T-helper 2 cell treated with Interferon-gamma antibody and Interleukin-4, amounts not matched to agents 5 μg/mL and 100 μg/mL, for 36 hours (primary cell): ENCODE measurements at regions not wholly inside any gene's neighbourhood (a gene's known extent, or its start where the extent isn't known, plus 50 kb on each side); places are given as distances from the start of the nearest gene placed in this dataset.
"Not testable (repeated sequence)": the region's sequence is repeated elsewhere in the genome, so short reads cannot be mapped to it uniquely, and the experiment has no call there.

ENCODE experiments used
- DNase-seq: peaks from one replicate; pipeline ENCODE4 v3.0.0; 2021; ENCODE audit warnings: low spot score
- H3K27ac Mint-ChIP-seq: one replicate; pipeline ENCODE4 v1.8.0; 2021; ENCODE audit warnings: mild to moderate bottlenecking, mixed read lengths
- H3K27me3 Mint-ChIP-seq: one replicate; pipeline ENCODE4 v1.8.0; 2021; ENCODE audit warnings: low read depth, mixed read lengths
- H3K36me3 Mint-ChIP-seq: one replicate; pipeline ENCODE4 v1.8.0; 2021; ENCODE audit warnings: low read depth, mixed read lengths
- H3K4me1 Mint-ChIP-seq: one replicate; pipeline ENCODE4 v1.8.0; 2021; ENCODE audit warnings: low read depth, mixed read lengths
- H3K4me3 Mint-ChIP-seq: one replicate; pipeline ENCODE4 v1.8.0; 2022; ENCODE audit warnings: mild to moderate bottlenecking, moderate library complexity, mixed read lengths
- H3K9me3 Mint-ChIP-seq: one replicate; pipeline ENCODE4 v1.8.0; 2021; ENCODE audit warnings: mixed read lengths

DNA sequence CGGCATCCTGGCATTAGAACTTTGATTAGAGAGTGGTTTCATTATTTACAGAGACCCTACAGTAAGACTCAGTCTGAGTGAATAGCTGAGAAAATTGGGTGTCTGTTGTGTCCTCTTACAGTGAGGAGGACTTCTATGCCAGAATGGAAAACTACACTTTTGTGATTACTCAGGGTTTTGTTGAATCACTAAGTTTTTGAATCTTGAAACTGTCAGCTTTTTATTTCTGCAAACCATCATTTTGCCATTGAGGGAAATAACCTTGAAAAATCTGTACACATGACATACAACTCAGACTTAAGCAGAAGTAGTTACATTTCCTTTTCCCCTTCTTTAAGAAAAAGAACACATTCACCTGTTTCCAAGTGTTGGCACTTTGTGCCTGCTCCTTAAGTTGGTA is 117.6 kb upstream of the RASGEF1B start:
- H3K9me3 Mint-ChIP-seq = no peaks in the 10 kb centered on the region
- H3K4me1 Mint-ChIP-seq = no peaks in the 10 kb centered on the region
- no peak overlapping the region for H3K27ac Mint-ChIP-seq
- H3K4me3 Mint-ChIP-seq = no peak overlapping the region
- no peaks in the 10 kb centered on the region for H3K27me3 Mint-ChIP-seq
- DNase-seq = no peak
- no peaks in the 10 kb centered on the region for H3K36me3 Mint-ChIP-seq

DNA sequence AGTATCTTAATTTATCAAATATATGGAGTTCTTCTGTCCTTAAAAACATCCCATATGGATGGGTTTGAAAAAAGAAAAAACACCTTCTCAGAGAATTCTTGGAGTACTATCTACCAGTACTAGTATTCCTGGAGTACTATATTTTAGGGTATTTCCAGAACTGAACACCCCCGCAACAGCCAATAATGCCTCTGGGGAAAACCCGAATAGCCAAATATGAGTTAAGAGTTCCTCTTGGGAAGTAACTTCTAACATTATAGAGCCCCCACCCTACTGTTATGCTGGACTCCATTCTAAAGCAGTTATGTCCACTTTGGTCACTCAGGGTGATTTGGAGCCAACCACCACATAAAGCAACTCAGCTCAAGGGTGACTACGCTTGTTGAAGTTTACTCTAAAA is 115.0 kb upstream of the RASGEF1B start:
- Mint-ChIP-seq H3K4me3 (no peak overlapping the region), H3K4me1 (no peaks in the 10 kb centered on the region), H3K27me3 (no peaks in the 10 kb centered on the region), H3K36me3 (no peaks in the 10 kb centered on the region), H3K27ac (no peak overlapping the region), H3K9me3 (no peaks in the 10 kb centered on the region)
- DNase-seq = no peak

DNA sequence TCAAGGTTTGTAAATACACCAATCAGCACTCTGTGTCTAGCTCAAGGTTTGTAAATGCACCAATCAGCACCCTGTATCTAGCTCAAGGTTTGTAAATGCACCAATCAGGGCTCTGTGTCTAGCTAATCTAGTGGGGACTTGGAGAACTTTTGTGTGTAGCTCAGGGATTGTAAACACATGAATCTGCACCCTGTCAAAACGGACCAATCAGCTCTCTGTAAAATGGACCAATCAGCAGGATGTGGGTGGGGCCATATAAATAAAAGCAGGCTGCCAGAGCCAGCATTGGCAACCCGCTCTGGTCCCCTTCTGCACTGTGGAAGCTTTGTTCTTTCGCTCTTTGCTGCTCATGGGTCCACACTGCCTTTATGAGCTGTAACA is 109.3 kb upstream of the RASGEF1B start:
- not testable (repeated sequence) for H3K4me3 Mint-ChIP-seq, H3K27ac Mint-ChIP-seq, H3K36me3 Mint-ChIP-seq, H3K9me3 Mint-ChIP-seq, DNase-seq, H3K27me3 Mint-ChIP-seq, H3K4me1 Mint-ChIP-seq

DNA sequence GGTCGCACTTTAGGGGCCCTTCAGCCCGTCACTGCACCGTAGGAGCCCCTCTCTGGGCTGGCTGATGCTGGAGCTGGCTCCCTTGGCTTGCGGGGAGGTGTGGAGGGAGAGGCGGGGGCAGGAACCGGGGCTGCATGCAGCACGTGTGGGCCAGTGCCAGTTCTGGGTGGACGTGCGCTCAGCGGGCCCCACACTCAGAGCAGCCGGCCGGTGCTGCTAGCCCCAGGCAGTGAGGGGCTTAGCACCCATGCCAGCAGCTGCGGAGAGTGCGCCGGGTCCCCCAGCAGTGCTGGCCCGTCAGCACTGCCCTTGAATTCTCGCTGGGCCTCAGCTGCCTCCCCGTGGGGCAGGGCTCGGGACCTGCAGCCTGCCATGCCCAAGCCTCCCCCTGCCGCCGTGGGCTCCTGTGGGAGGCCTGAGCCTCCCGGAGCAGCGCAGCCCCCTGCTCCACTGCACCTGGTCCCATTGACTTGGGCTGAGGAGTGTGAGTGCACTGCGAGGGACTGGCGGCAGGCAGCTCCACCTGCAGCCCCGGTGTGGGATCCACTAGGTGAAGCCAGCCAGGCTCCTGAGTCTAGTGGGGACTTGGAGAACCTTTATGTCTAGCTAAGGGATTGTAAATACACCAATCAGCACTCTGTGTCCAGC is 108.8 kb upstream of the RASGEF1B start:
- H3K9me3 Mint-ChIP-seq = no peaks in the 10 kb centered on the region
- DNase-seq = no peak
- H3K4me3 Mint-ChIP-seq = no peak overlapping the region
- H3K27ac Mint-ChIP-seq = no peak overlapping the region
- H3K27me3 Mint-ChIP-seq = no peaks in the 10 kb centered on the region
- no peaks in the 10 kb centered on the region for H3K4me1 Mint-ChIP-seq
- no peaks in the 10 kb centered on the region for H3K36me3 Mint-ChIP-seq

DNA sequence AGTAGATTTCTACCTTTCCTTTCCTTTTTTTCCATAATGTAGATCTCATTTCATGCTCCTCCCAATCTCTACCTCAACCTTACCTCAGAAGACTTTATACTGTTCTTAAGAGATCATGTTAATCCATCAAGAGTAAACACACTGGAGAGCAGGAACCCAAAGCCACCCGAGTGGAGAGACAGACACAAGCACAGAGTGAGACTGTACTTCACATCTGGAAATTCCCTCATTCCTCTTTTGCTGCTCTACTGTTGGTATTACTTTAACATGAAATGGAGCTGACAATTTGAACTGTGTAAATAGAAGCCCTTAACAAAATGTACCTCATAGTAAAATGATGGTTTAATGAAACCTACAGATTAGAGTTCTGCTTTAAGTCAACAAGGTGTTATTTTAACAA is 105.7 kb upstream of the RASGEF1B start:
- no peak for DNase-seq
- Mint-ChIP-seq H3K27ac (no peak overlapping the region), H3K36me3 (no peaks in the 10 kb centered on the region), H3K27me3 (no peaks in the 10 kb centered on the region), H3K9me3 (no peaks in the 10 kb centered on the region), H3K4me1 (no peaks in the 10 kb centered on the region), H3K4me3 (no peak overlapping the region)

DNA sequence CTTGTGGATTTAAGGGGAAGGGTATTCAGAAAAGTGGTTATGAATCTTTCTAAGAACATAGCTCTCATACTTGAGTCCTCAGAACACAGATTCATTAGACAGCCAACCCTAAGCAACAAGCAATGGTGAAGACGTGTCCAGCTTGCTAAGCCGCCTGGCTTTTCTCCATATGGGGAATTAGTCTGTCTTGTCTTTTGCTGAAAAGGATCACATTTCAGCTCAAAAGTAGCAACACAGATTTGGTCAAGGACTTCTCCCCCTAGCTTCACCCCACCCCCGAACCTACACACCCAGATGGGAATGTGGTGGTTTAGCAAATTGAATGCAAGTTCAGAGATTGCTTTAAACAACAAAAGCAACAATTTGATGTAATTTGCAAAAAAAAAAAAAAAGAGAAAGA is 103.3 kb upstream of the RASGEF1B start:
- Mint-ChIP-seq H3K36me3 (no peaks in the 10 kb centered on the region), H3K4me3 (no peak overlapping the region), H3K27me3 (no peaks in the 10 kb centered on the region), H3K27ac (no peak overlapping the region), H3K9me3 (no peaks in the 10 kb centered on the region), H3K4me1 (no peaks in the 10 kb centered on the region)
- no peak for DNase-seq

DNA sequence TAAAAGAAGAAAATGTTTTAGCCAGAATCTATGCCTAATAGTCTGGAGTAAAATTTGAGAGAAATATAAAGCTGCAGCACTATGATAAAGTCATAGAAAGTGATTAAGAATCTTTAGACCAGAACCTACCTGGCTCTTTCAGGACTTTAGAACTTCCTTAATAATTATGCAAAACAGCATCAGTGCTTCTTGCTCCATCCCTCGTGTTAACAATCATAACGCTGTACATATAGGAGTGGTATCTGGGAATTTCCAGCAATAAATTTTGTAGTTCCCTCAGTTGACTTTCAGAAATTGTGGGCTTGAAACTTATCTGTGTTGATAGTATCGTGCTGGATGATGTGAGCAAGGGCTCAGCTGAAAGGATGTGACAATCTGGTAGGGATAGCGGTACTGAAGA is 102.1 kb upstream of the RASGEF1B start:
- Mint-ChIP-seq H3K9me3 (no peaks in the 10 kb centered on the region), H3K27ac (no peak overlapping the region), H3K36me3 (no peaks in the 10 kb centered on the region), H3K4me1 (no peaks in the 10 kb centered on the region), H3K4me3 (no peak overlapping the region), H3K27me3 (no peaks in the 10 kb centered on the region)
- no peak for DNase-seq

DNA sequence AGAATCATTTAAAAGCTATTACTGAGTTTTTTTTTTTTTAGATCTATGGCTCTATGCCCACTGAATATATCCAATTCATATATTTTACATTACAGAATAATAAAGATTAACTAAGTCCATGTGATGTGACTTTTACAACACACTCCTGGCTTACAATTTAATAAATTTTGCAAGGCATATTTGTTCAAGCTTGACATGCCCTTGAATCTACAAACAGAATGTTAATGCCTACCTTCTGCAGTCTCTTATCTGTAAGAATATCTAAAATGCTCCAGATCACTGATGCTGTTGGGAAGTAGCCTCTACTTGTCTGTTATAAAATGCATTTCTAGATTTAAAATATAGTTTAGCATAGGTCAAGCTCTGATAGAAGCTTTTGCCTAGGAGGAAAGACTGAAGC is 100.7 kb upstream of the RASGEF1B start:
- Mint-ChIP-seq H3K27ac (no peak overlapping the region), H3K4me1 (no peaks in the 10 kb centered on the region), H3K4me3 (no peak overlapping the region), H3K9me3 (no peaks in the 10 kb centered on the region), H3K36me3 (no peaks in the 10 kb centered on the region), H3K27me3 (no peaks in the 10 kb centered on the region)
- no peak for DNase-seq

DNA sequence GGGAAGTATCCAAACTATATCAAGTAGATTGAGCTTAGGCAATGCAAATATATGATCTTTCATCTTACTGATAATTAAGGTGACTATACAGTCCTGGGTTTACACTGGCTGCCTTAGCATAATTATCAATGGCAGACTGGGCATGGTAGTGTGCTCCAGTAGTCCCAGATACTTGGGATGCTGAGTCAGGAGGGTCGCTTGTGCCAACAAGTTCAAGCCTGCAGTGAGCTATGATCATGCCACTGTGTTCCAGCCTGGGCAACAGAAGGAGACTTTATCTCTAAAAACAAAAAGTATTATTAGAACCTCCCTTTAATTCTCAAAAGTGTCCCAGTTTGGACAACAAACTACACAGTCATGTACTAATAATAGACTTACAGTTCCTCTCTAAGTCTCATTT is 99.4 kb upstream of the RASGEF1B start:
- Mint-ChIP-seq H3K27ac (no peak overlapping the region), H3K9me3 (no peaks in the 10 kb centered on the region), H3K36me3 (no peaks in the 10 kb centered on the region), H3K27me3 (peaks cover 2% of the 10 kb centered on the region), H3K4me3 (no peak overlapping the region), H3K4me1 (no peaks in the 10 kb centered on the region)
- no peak for DNase-seq

DNA sequence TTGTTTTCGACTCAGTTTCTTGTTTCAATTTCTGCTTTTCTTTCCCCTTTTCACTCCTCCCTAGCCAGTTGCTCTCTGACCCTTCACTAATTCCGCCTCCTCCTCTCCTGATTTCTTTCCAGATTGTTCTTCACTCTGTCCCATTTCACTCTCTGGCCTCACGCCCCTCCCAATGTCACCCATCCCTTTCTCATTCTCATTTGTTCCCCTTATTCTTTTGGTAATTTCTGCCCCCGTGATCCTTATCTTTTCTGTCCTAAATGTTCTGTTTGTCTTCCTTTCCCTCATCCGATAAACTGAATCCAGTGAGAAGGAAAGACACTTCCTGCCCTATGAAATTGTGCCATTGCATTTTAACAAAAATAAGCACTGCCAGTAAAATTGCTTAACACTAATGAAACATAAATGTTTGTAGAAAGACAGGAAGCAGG is 94.5 kb upstream of the RASGEF1B start:
- DNase-seq = no peak
- Mint-ChIP-seq H3K27ac (no peak overlapping the region), H3K4me3 (no peak overlapping the region), H3K36me3 (no peaks in the 10 kb centered on the region), H3K9me3 (no peaks in the 10 kb centered on the region), H3K27me3 (peaks cover 3% of the 10 kb centered on the region), H3K4me1 (peaks cover 9% of the 10 kb centered on the region)

DNA sequence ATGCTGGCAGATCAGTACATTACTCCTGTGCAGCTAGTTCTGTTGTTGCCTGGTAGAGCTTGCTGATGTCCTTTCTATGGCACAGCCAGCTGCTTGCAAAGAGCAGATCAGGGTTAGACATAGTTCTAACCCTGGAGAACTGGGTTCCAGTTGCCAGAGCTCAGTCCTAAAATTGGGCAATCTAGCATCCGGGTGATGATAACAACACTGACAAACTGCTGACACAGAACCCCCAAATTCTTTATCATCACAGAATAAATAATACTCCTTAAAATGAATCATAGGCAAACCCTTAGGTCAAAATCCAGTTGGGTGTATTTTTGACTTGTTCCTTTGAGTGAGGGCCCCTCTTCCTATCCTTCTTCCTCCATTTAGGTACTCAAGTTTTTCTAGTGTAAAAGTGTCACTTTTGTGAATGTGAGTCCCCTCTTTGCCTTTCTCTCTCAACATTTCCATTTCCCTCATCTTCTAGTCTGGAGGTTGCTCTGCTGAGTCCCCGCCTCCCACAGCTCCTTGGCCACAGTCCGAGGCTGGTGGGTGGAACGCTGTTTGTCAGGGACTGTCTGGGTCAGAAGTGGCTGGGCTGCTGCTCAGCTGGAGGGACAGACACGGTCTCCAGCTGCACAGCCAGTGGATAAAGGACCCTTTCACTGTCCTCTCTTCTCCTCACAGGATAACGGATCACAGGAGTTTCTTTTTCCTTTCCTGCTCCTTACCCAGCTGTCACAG is 93.6 kb upstream of the RASGEF1B start:
- peaks cover 3% of the 10 kb centered on the region for H3K27me3 Mint-ChIP-seq

DNA sequence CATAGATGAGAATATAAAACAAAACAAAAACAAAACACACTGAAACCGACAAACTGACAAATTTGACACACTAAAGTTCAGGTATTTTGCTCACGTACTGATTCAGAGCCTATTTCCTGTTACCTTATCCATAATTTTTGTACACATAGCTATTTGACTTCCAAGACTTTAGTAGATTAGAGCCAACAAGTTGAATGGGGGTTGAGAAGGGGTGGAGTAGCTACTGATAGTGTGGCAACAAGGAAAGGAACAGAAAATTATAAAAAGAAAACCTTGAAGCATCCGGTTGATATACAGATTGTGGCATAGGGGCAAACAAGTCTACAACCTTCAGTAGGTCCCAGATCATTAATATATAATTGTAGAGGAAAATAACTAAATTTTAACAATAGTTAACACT is 92.3 kb upstream of the RASGEF1B start:
- Mint-ChIP-seq H3K9me3 (no peaks in the 10 kb centered on the region), H3K27me3 (peaks cover 3% of the 10 kb centered on the region), H3K27ac (no peak overlapping the region), H3K36me3 (no peaks in the 10 kb centered on the region), H3K4me3 (no peak overlapping the region), H3K4me1 (peaks cover 12% of the 10 kb centered on the region)
- no peak for DNase-seq

More for the DNA sequence above, 93.6 kb upstream of the RASGEF1B start:
- H3K4me1 Mint-ChIP-seq = peaks cover 11% of the 10 kb centered on the region
- no peak overlapping the region for H3K27ac Mint-ChIP-seq
- H3K4me3 Mint-ChIP-seq = no peak overlapping the region
- DNase-seq = no peak
- H3K9me3 Mint-ChIP-seq = no peaks in the 10 kb centered on the region
- no peaks in the 10 kb centered on the region for H3K36me3 Mint-ChIP-seq

DNA sequence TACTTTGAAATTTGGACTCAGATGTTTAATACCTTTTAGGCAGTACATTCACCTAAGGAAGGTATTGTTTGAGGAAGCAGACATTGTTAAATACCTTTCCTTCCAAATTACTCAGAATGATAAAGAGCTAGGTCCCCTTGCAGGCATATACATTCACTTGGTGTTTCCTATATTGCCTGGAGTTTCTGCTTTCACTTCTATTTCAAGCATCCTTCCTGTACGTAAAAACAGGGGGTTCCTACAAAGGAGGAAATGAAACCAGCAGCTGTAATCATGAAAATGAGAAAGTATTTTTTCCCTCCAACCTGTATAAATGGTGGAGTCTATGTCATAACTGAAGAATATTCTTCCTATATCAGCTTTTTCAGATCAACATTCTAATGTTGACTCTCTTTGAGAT is 90.4 kb upstream of the RASGEF1B start:
- Mint-ChIP-seq H3K27ac (no peak overlapping the region), H3K4me3 (no peak overlapping the region), H3K4me1 (peaks cover 14% of the 10 kb centered on the region), H3K9me3 (no peaks in the 10 kb centered on the region), H3K36me3 (no peaks in the 10 kb centered on the region), H3K27me3 (peaks cover 3% of the 10 kb centered on the region)
- no peak for DNase-seq

DNA sequence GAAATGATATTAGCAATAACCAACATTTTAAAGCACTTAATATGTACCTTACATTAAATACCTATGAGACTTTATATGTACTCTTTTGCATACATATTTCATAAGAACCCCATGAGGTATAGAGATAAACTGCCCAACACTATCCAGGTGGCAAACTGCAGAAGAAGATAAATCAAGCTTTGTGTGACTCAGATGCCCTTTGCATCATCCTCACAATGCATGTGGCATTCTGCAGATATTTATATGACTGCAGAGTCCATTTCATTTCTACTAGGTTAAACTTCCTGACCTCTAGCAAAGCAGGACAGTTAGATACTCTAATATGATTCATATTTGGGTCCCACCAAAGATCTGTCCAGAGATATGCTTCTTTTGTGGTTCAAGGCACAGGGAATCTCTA is 85.6 kb upstream of the RASGEF1B start:
- H3K9me3 Mint-ChIP-seq = no peaks in the 10 kb centered on the region
- DNase-seq = no peak
- H3K27ac Mint-ChIP-seq = no peak overlapping the region
- H3K4me3 Mint-ChIP-seq = no peak overlapping the region
- H3K27me3 Mint-ChIP-seq = peaks cover 2% of the 10 kb centered on the region
- H3K4me1 Mint-ChIP-seq = peaks cover 15% of the 10 kb centered on the region
- H3K36me3 Mint-ChIP-seq = no peaks in the 10 kb centered on the region

DNA sequence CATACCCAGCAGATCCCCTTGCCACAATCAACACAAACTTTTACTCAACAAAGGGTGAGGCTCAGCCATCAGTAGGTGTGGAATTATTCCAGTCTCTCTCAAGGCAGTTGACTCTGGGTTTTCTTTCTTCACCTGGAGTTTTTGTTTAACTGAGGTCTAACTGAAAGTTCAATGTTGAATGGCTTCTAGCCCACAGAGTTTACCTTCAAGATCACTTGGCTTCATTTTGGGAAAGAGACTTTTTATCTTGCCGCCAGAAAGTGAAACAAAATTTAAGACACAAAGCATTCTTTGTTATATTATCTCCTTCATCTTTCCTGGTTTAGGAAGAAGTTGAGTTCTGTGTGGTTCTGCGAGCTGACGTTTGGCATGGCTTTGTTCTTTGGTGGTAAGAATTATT is 83.8 kb upstream of the RASGEF1B start:
- Mint-ChIP-seq H3K27ac (no peak overlapping the region), H3K36me3 (no peaks in the 10 kb centered on the region), H3K27me3 (peaks cover 2% of the 10 kb centered on the region), H3K4me3 (peak overlapping the region; percentile 37), H3K9me3 (no peaks in the 10 kb centered on the region), H3K4me1 (peaks cover 7% of the 10 kb centered on the region)
- no peak for DNase-seq
